ENCODE measurements at regions not wholly inside any gene's neighbourhood (a gene's known extent, or its start where the extent isn't known, plus 50 kb on each side); places are given as distances from the start of the nearest gene placed in this dataset.

GRCh38 chr12:29921307-29921706 lies 137.6 kb upstream of the TMTC1 start:
- TF ChIP-seq SETDB1 (IDR thresholded peaks at IDR 0.05; ENCODE audit: insufficient read length, low read length) (peak; percentile 22), ZNF335 (tag by site-specific recombination; conservative IDR thresholded peaks at IDR 0.05) (peak; percentile 35), ZNF837 (tag by site-specific recombination; IDR thresholded peaks at IDR 0.05) (no peak)
- TF ChIP-seq, protein P1, sequence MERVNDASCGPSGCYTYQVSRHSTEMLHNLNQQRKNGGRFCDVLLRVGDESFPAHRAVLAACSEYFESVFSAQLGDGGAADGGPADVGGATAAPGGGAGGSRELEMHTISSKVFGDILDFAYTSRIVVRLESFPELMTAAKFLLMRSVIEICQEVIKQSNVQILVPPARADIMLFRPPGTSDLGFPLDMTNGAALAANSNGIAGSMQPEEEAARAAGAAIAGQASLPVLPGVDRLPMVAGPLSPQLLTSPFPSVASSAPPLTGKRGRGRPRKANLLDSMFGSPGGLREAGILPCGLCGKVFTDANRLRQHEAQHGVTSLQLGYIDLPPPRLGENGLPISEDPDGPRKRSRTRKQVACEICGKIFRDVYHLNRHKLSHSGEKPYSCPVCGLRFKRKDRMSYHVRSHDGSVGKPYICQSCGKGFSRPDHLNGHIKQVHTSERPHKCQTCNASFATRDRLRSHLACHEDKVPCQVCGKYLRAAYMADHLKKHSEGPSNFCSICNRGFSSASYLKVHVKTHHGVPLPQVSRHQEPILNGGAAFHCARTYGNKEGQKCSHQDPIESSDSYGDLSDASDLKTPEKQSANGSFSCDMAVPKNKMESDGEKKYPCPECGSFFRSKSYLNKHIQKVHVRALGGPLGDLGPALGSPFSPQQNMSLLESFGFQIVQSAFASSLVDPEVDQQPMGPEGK (tag by site-specific recombination; IDR thresholded peaks at IDR 0.05) = no peak
- Histone ChIP-seq H3K9me3 (ENCODE audit: control insufficient read depth, insufficient read depth, low read depth, low read length) (no peaks in the 10 kb centered on the region), H3K4me3 (ENCODE audit: low read depth, low read length) (no peak overlapping the region), H3K36me3 (ENCODE audit: control insufficient read depth in 2 of 2, insufficient read depth in 1 of 2, low read length in 2 of 2) (no peaks in the 10 kb centered on the region), H3K4me1 (ENCODE audit: control insufficient read depth, insufficient read depth, low read length) (no peaks in the 10 kb centered on the region), H3K27ac (ENCODE audit: extremely low read depth, low read depth, low read length) (no peak overlapping the region)
- ChIA-PET CTCF (interaction anchor here (0.7 to 1.1 kb wide), 2 partner anchors 117 to 368 kb away, joined by 3 read pairs; no protein-coding TSS in a partner anchor), POLR2A (no interaction called here)

DNA sequence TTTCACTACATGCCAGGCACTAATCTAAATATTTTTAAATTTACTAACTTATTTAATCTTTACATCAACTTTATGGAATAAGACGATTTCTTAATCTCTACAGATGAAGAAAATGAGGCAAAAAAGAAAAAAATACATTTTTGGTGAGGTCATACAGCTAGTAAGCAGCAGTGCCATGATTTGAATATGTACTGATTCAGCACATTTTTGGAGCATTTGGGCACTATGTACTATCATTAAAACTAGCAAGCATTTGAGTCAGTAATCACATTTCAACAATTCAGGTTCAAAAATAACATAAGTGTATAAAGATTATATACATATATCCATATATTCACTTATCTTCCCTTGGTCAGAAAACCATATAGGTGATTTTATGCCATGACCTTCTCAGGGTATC lies 124.4 kb upstream of the TMTC1 start:
- Histone ChIP-seq H3K36me3 (ENCODE audit: control insufficient read depth in 2 of 2, insufficient read depth in 1 of 2, low read length in 2 of 2) (no peaks in the 10 kb centered on the region), H3K27ac (ENCODE audit: extremely low read depth, low read depth, low read length) (no peak overlapping the region), H3K9me3 (ENCODE audit: control insufficient read depth, insufficient read depth, low read depth, low read length) (no peaks in the 10 kb centered on the region), H3K4me1 (ENCODE audit: control insufficient read depth, insufficient read depth, low read length) (no peaks in the 10 kb centered on the region), H3K4me3 (ENCODE audit: low read depth, low read length) (no peak overlapping the region)
- ChIA-PET CTCF (interaction anchor here (0.6 kb wide), 1 partner anchor 111 kb away, joined by 4 read pairs; no protein-coding TSS in a partner anchor), POLR2A (no interaction called here)
- TF ChIP-seq ZNF600 (tag by site-specific recombination; IDR thresholded peaks at IDR 0.05) (no peak), ZNF776 (tag by site-specific recombination; IDR thresholded peaks at IDR 0.05; ENCODE audit: borderline replicate concordance) (no peak), KLF10 (tag by site-specific recombination; IDR thresholded peaks at IDR 0.05) (no peak), SP7 (tag by site-specific recombination; IDR thresholded peaks at IDR 0.05) (no peak), ZNF2 (tag by site-specific recombination; IDR thresholded peaks at IDR 0.05) (no peak), ZNF26 (tag by site-specific recombination; IDR thresholded peaks at IDR 0.05) (no peak), ZNF76 (tag by site-specific recombination; IDR thresholded peaks at IDR 0.05; ENCODE audit: borderline replicate concordance, low read depth) (no peak), ZNF221 (tag by site-specific recombination; IDR thresholded peaks at IDR 0.05; ENCODE audit: borderline replicate concordance) (no peak), ZNF621 (tag by site-specific recombination; IDR thresholded peaks at IDR 0.05) (no peak), HIC1 (tag by site-specific recombination; IDR thresholded peaks at IDR 0.05) (no peak), ZNF223 (tag by site-specific recombination; IDR thresholded peaks at IDR 0.05) (no peak), ZNF266 (tag by site-specific recombination; IDR thresholded peaks at IDR 0.05; ENCODE audit: low read depth) (no peak), ZNF362 (tag by site-specific recombination; IDR thresholded peaks at IDR 0.05) (no peak), ZBTB1 (tag by site-specific recombination; IDR thresholded peaks at IDR 0.05) (no peak), ZSCAN16 (tag by site-specific recombination; IDR thresholded peaks at IDR 0.05) (no peak)
- TF ChIP-seq, protein P2, sequence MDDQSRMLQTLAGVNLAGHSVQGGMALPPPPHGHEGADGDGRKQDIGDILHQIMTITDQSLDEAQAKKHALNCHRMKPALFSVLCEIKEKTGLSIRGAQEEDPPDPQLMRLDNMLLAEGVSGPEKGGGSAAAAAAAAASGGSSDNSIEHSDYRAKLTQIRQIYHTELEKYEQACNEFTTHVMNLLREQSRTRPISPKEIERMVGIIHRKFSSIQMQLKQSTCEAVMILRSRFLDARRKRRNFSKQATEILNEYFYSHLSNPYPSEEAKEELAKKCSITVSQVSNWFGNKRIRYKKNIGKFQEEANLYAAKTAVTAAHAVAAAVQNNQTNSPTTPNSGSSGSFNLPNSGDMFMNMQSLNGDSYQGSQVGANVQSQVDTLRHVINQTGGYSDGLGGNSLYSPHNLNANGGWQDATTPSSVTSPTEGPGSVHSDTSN (CRISPR knock-in tag; IDR thresholded peaks at IDR 0.05) = no peak
- TF ChIP-seq, protein P3, sequence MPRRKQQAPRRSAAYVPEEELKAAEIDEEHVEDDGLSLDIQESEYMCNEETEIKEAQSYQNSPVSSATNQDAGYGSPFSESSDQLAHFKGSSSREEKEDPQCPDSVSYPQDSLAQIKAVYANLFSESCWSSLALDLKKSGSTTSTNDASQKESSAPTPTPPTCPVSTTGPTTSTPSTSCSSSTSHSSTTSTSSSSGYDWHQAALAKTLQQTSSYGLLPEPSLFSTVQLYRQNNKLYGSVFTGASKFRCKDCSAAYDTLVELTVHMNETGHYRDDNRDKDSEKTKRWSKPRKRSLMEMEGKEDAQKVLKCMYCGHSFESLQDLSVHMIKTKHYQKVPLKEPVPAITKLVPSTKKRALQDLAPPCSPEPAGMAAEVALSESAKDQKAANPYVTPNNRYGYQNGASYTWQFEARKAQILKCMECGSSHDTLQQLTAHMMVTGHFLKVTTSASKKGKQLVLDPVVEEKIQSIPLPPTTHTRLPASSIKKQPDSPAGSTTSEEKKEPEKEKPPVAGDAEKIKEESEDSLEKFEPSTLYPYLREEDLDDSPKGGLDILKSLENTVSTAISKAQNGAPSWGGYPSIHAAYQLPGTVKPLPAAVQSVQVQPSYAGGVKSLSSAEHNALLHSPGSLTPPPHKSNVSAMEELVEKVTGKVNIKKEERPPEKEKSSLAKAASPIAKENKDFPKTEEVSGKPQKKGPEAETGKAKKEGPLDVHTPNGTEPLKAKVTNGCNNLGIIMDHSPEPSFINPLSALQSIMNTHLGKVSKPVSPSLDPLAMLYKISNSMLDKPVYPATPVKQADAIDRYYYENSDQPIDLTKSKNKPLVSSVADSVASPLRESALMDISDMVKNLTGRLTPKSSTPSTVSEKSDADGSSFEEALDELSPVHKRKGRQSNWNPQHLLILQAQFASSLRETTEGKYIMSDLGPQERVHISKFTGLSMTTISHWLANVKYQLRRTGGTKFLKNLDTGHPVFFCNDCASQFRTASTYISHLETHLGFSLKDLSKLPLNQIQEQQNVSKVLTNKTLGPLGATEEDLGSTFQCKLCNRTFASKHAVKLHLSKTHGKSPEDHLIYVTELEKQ (tag by site-specific recombination; IDR thresholded peaks at IDR 0.05; ENCODE audit: borderline replicate concordance) = no peak

All from HEK293 (cell line).